Renal cortical epithelial cell (primary cell): ENCODE measurements at regions not wholly inside any gene's neighbourhood (a gene's known extent, or its start where the extent isn't known, plus 50 kb on each side); places are given as distances from the start of the nearest gene placed in this dataset.
"Not testable (repeated sequence)": the region's sequence is repeated elsewhere in the genome, so short reads cannot be mapped to it uniquely, and the experiment has no call there.

Experiments
- DNase-seq: peaks from one replicate; pipeline ENCODE4 v3.0.0-alpha.2; 2011; ENCODE audit warnings: low read depth

- peak; percentile 67 for DNase-seq
Measured at GRCh38 chr12:87679251-87679650, 349.9 kb downstream of the C12orf50 start.

- peak; percentile 89 for DNase-seq
Measured at GRCh38 chr12:87678453-87678852, 350.7 kb downstream of the C12orf50 start.

GRCh38 chr12:87676731-87677130, 352.5 kb downstream of the C12orf50 start:
- DNase-seq = peak; percentile 34

GRCh38 chr12:87671757-87672156, 357.4 kb downstream of the C12orf50 start:
- DNase-seq = no peak

GRCh38 chr12:87670448-87670847, 358.8 kb downstream of the C12orf50 start:
- DNase-seq = no peak

- DNase-seq = peak; percentile 76
Measured at GRCh38 chr12:87667378-87667777, 361.8 kb downstream of the C12orf50 start.

GRCh38 chr12:87661786-87662377, 367.3 kb downstream of the C12orf50 start:
- peak; percentile 42 for DNase-seq

- peak; percentile 15 for DNase-seq
Measured at GRCh38 chr12:87660987-87661774, 368.0 kb downstream of the C12orf50 start.

GRCh38 chr12:87660291-87660690, 368.9 kb downstream of the C12orf50 start:
- DNase-seq = no peak

GRCh38 chr12:87656311-87656710, 372.9 kb downstream of the C12orf50 start:
- DNase-seq = no peak

GRCh38 chr12:87651670-87652425, 377.4 kb downstream of the C12orf50 start:
- no peak for DNase-seq

GRCh38 chr12:87642245-87642644, 387.0 kb downstream of the C12orf50 start:
- DNase-seq = no peak

GRCh38 chr12:87618199-87618598, 411.0 kb downstream of the C12orf50 start:
- DNase-seq = no peak

GRCh38 chr12:87612996-87613395, 416.2 kb downstream of the C12orf50 start:
- DNase-seq = no peak

GRCh38 chr12:87608321-87608720, 420.9 kb downstream of the C12orf50 start:
- no peak for DNase-seq

- DNase-seq = no peak
Measured at GRCh38 chr12:87603727-87604126, 425.5 kb downstream of the C12orf50 start.

GRCh38 chr12:87599459-87599858, 429.7 kb downstream of the C12orf50 start:
- no peak for DNase-seq

- no peak for DNase-seq
Measured at GRCh38 chr12:87597114-87597513, 432.1 kb downstream of the C12orf50 start.

- no peak for DNase-seq
Measured at GRCh38 chr12:87596636-87597035, 432.6 kb downstream of the C12orf50 start.

- no peak for DNase-seq
Measured at GRCh38 chr12:87596134-87596533, 433.1 kb downstream of the C12orf50 start.

GRCh38 chr12:87585882-87586557, 443.2 kb downstream of the C12orf50 start:
- DNase-seq = no peak

- not testable (repeated sequence) for DNase-seq
Measured at GRCh38 chr12:87579091-87579490, 450.1 kb downstream of the C12orf50 start.
